ENCODE measurements at regions not wholly inside any gene's neighbourhood (a gene's known extent, or its start where the extent isn't known, plus 50 kb on each side); places are given as distances from the start of the nearest gene placed in this dataset.

- POLR2A ChIA-PET (ENCODE audit: unreplicated experiment) = no interaction called here
- Histone ChIP-seq H3K27me3 (ENCODE audit: insufficient read depth, low read depth) (no peaks in the 10 kb centered on the region), H3K4me2 (no peak overlapping the region), H3K9me3 (ENCODE audit: insufficient read depth, low read depth) (0 out of 2 replicates have a peak, but pooled peaks cover 3% of the 10 kb centered on the region), H4K20me1 (ENCODE audit: insufficient read depth) (no peaks in the 10 kb centered on the region), H3K27ac (no peak overlapping the region), H3K9me2 (ENCODE audit: insufficient read depth) (no peaks in the 10 kb centered on the region), H3F3A (ENCODE audit: insufficient read depth, low read depth) (no peaks in the 10 kb centered on the region; the same call in 1 of the 2 replicates), H3K36me3 (ENCODE audit: low read depth) (no peaks in the 10 kb centered on the region), H3K79me2 (ENCODE audit: low read depth) (no peaks in the 10 kb centered on the region), H2AFZ (no peak overlapping the region), H3K4me3 (no peak overlapping the region), H3K4me1 (replicated peaks; ENCODE audit: insufficient read depth) (peaks cover 4% of the 10 kb centered on the region)
- TF ChIP-seq EZH2 (IDR thresholded peaks at IDR 0.05; ENCODE audit: low read depth) (no peak), CTCF (conservative IDR thresholded peaks at IDR 0.05) (no peak)
- CTCF ChIA-PET = interaction anchor here (0.5 kb wide), 1 partner anchor 9 kb away, joined by 5 read pairs; no protein-coding TSS in a partner anchor
- BruUV-seq (replicated peaks) = no TSS peak
- no peak for DNase-seq
- intact Hi-C loops (cut with micrococcal nuclease; ENCODE audit: unreplicated experiment) = no loop called here
Observed at GRCh38 chr6:109257494-109257893, 124.8 kb downstream of the CD164 start.

- BruUV-seq (replicated peaks) = no TSS peak
- no peak overlapping the region for H2AFZ ChIP-seq
- POLR2A ChIA-PET (ENCODE audit: unreplicated experiment) = no interaction called here
Observed at GRCh38 chr6:109255946-109256640, 126.2 kb downstream of the CD164 start.

GRCh38 chr6:109255087-109255486 is 127.2 kb downstream of the CD164 start:
- Histone ChIP-seq H2AFZ (no peak overlapping the region), H3K4me3 (no peak overlapping the region), H3K36me3 (ENCODE audit: low read depth) (no peaks in the 10 kb centered on the region), H3K4me1 (replicated peaks; ENCODE audit: insufficient read depth) (peaks cover 13% of the 10 kb centered on the region), H4K20me1 (ENCODE audit: insufficient read depth) (no peaks in the 10 kb centered on the region), H3K27ac (no peak overlapping the region), H3K27me3 (ENCODE audit: insufficient read depth, low read depth) (no peaks in the 10 kb centered on the region), H3K4me2 (no peak overlapping the region), H3F3A (ENCODE audit: insufficient read depth, low read depth) (no peaks in the 10 kb centered on the region; the same call in 1 of the 2 replicates), H3K9me3 (ENCODE audit: insufficient read depth, low read depth) (0 out of 2 replicates have a peak, but pooled peaks cover 3% of the 10 kb centered on the region), H3K9me2 (ENCODE audit: insufficient read depth) (no peaks in the 10 kb centered on the region), H3K79me2 (ENCODE audit: low read depth) (no peaks in the 10 kb centered on the region)
- POLR2A ChIA-PET (ENCODE audit: unreplicated experiment) = no interaction called here
- TF ChIP-seq CTCF (conservative IDR thresholded peaks at IDR 0.05) (no peak), EZH2 (IDR thresholded peaks at IDR 0.05; ENCODE audit: low read depth) (no peak)
- no TSS peak for BruUV-seq (replicated peaks)
- CTCF ChIA-PET = no interaction called here
- intact Hi-C loops (cut with micrococcal nuclease; ENCODE audit: unreplicated experiment) = no loop called here
- DNase-seq = no peak

More at GRCh38 chr6:109255946-109256640, 126.2 kb downstream of the CD164 start:
- H3K27ac ChIP-seq = no peak overlapping the region
- no peaks in the 10 kb centered on the region for H4K20me1 ChIP-seq (ENCODE audit: insufficient read depth)
- no peak overlapping the region for H3K4me2 ChIP-seq
- peaks cover 13% of the 10 kb centered on the region for H3K4me1 ChIP-seq (replicated peaks; ENCODE audit: insufficient read depth)
- no peak for DNase-seq
- intact Hi-C loops (cut with micrococcal nuclease; ENCODE audit: unreplicated experiment) = no loop called here
- H3F3A ChIP-seq (ENCODE audit: insufficient read depth, low read depth) = no peaks in the 10 kb centered on the region; the same call in 1 of the 2 replicates
- H3K79me2 ChIP-seq (ENCODE audit: low read depth) = no peaks in the 10 kb centered on the region
- no peak overlapping the region for H3K4me3 ChIP-seq
- CTCF ChIA-PET = no interaction called here
- no peaks in the 10 kb centered on the region for H3K36me3 ChIP-seq (ENCODE audit: low read depth)
- TF ChIP-seq EZH2 (IDR thresholded peaks at IDR 0.05; ENCODE audit: low read depth) (no peak), CTCF (conservative IDR thresholded peaks at IDR 0.05) (no peak)
- no peaks in the 10 kb centered on the region for H3K9me2 ChIP-seq (ENCODE audit: insufficient read depth)
- no peaks in the 10 kb centered on the region for H3K27me3 ChIP-seq (ENCODE audit: insufficient read depth, low read depth)
- 0 out of 2 replicates have a peak, but pooled peaks cover 3% of the 10 kb centered on the region for H3K9me3 ChIP-seq (ENCODE audit: insufficient read depth, low read depth)

All from PC-9 (cell line).